ENCODE measurements at regions not wholly inside any gene's neighbourhood (a gene's known extent, or its start where the extent isn't known, plus 50 kb on each side); places are given as distances from the start of the nearest gene placed in this dataset.

DNA sequence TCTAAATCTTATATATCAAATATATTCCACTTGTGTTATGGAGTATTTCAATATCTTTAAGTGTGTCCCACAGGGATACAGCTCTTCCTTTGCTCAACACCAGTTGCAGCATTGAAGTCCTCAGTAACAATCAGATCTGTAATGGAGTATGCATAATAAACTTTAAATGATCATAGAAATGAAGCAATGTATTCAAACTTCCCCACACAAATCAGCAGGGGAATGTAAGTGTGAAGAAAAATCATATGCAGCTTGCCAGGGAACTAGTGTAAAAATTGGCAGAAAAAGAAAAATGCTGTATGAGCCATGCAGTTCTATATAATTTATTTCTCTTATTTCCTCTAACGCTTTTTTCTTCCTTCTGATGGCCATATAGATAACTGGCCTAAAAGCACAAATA is 444.3 kb upstream of the VSTM2A start:
- TF ChIP-seq, protein P1, sequence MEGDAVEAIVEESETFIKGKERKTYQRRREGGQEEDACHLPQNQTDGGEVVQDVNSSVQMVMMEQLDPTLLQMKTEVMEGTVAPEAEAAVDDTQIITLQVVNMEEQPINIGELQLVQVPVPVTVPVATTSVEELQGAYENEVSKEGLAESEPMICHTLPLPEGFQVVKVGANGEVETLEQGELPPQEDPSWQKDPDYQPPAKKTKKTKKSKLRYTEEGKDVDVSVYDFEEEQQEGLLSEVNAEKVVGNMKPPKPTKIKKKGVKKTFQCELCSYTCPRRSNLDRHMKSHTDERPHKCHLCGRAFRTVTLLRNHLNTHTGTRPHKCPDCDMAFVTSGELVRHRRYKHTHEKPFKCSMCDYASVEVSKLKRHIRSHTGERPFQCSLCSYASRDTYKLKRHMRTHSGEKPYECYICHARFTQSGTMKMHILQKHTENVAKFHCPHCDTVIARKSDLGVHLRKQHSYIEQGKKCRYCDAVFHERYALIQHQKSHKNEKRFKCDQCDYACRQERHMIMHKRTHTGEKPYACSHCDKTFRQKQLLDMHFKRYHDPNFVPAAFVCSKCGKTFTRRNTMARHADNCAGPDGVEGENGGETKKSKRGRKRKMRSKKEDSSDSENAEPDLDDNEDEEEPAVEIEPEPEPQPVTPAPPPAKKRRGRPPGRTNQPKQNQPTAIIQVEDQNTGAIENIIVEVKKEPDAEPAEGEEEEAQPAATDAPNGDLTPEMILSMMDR (IDR thresholded peaks at IDR 0.05; ENCODE audit: low read length) = no peak
- no peak for TF ChIP-seq EZH2phosphoT487 (IDR thresholded peaks at IDR 0.05; ENCODE audit: low read length)

Measured in MM.1S (cell line).